ENCODE measurements at regions not wholly inside any gene's neighbourhood (a gene's known extent, or its start where the extent isn't known, plus 50 kb on each side); places are given as distances from the start of the nearest gene placed in this dataset.

- no peaks in the 10 kb centered on the region for H3K9me3 ChIP-seq
- no peaks in the 10 kb centered on the region for H3K36me3 ChIP-seq
- H3K4me1 ChIP-seq, result no peaks in the 10 kb centered on the region
- no peak overlapping the region for H3K27ac ChIP-seq
- H3K4me3 ChIP-seq, result no peak overlapping the region
- 100% methylated on average over 2 of the region's 8 CpGs; no CpG with 5 or more reads in 1 of the 2 donors for WGBS, 2 donors (ENCODE audit: low coverage in 1 of 2)
- TF ChIP-seq POLR2A (IDR thresholded peaks at IDR 0.05) (no peak), POLR2AphosphoS5 (IDR thresholded peaks at IDR 0.05) (no peak), EP300 (IDR thresholded peaks at IDR 0.05) (no peak), CTCF (IDR thresholded peaks at IDR 0.05) (no peak)
- ATAC-seq, result no peak
- H3K27me3 ChIP-seq, result peaks cover 38% of the 10 kb centered on the region
Observed at GRCh38 chr20:43364001-43364400, 93.7 kb upstream of the SRSF6 start.

- 73% methylated on average over 5 of the region's 13 CpGs; no CpG with 5 or more reads in 1 of the 2 donors for WGBS, 2 donors (ENCODE audit: low coverage in 1 of 2)
- TF ChIP-seq POLR2A (IDR thresholded peaks at IDR 0.05) (no peak), EP300 (IDR thresholded peaks at IDR 0.05) (no peak), CTCF (IDR thresholded peaks at IDR 0.05) (no peak), POLR2AphosphoS5 (IDR thresholded peaks at IDR 0.05) (no peak)
- Histone ChIP-seq H3K27me3 (peaks cover 38% of the 10 kb centered on the region), H3K4me1 (no peaks in the 10 kb centered on the region), H3K9me3 (no peaks in the 10 kb centered on the region), H3K4me3 (no peak overlapping the region), H3K36me3 (no peaks in the 10 kb centered on the region), H3K27ac (no peak overlapping the region)
- ATAC-seq, result no peak
Observed at GRCh38 chr20:43363506-43363905, 94.2 kb upstream of the SRSF6 start.

- Histone ChIP-seq H3K4me3 (no peak overlapping the region), H3K27ac (no peak overlapping the region), H3K9me3 (no peaks in the 10 kb centered on the region), H3K4me1 (no peaks in the 10 kb centered on the region), H3K27me3 (peaks cover 34% of the 10 kb centered on the region), H3K36me3 (no peaks in the 10 kb centered on the region)
- WGBS, 2 donors (ENCODE audit: low coverage in 1 of 2), result 59 to 76% methylated on average over 3 of the region's 4 CpGs
- TF ChIP-seq POLR2A (IDR thresholded peaks at IDR 0.05), result no peak
- TF ChIP-seq POLR2AphosphoS5 (IDR thresholded peaks at IDR 0.05), result no peak
- no peak for TF ChIP-seq EP300 (IDR thresholded peaks at IDR 0.05)
- no peak for TF ChIP-seq CTCF (IDR thresholded peaks at IDR 0.05)
- no peak for ATAC-seq
Observed at GRCh38 chr20:43361526-43361925, 96.2 kb upstream of the SRSF6 start.

GRCh38 chr20:43360016-43360415 lies 97.7 kb upstream of the SRSF6 start:
- WGBS, 2 donors (ENCODE audit: low coverage in 1 of 2), result 80 to 84% methylated on average over 6 to 8 of the region's 8 CpGs
- no peaks in the 10 kb centered on the region for H3K9me3 ChIP-seq
- no peak for ATAC-seq
- no peak overlapping the region for H3K27ac ChIP-seq
- H3K36me3 ChIP-seq, result no peaks in the 10 kb centered on the region
- no peak for TF ChIP-seq POLR2AphosphoS5 (IDR thresholded peaks at IDR 0.05)
- no peak for TF ChIP-seq POLR2A (IDR thresholded peaks at IDR 0.05)
- TF ChIP-seq CTCF (IDR thresholded peaks at IDR 0.05), result no peak
- no peak for TF ChIP-seq EP300 (IDR thresholded peaks at IDR 0.05)
- no peak overlapping the region for H3K4me3 ChIP-seq
- H3K4me1 ChIP-seq, result no peaks in the 10 kb centered on the region
- peaks cover 28% of the 10 kb centered on the region for H3K27me3 ChIP-seq

- H3K9me3 ChIP-seq, result no peaks in the 10 kb centered on the region
- peaks cover 16% of the 10 kb centered on the region for H3K27me3 ChIP-seq
- H3K36me3 ChIP-seq, result no peaks in the 10 kb centered on the region
- TF ChIP-seq POLR2AphosphoS5 (IDR thresholded peaks at IDR 0.05) (no peak), CTCF (IDR thresholded peaks at IDR 0.05) (no peak), EP300 (IDR thresholded peaks at IDR 0.05) (no peak), POLR2A (IDR thresholded peaks at IDR 0.05) (no peak)
- H3K4me3 ChIP-seq, result no peak overlapping the region
- H3K4me1 ChIP-seq, result no peaks in the 10 kb centered on the region
- no peak overlapping the region for H3K27ac ChIP-seq
- no peak for ATAC-seq
- WGBS, 2 donors (ENCODE audit: low coverage in 1 of 2), result 83 to 84% methylated on average over 2 of the region's 2 CpGs
Observed at GRCh38 chr20:43358811-43359210, 98.9 kb upstream of the SRSF6 start.

Data from gastroesophageal sphincter (tissue), 4 donors.